Cerebellar nuclear complex (tissue), 1 donor: ENCODE measurements at regions not wholly inside any gene's neighbourhood (a gene's known extent, or its start where the extent isn't known, plus 50 kb on each side); places are given as distances from the start of the nearest gene placed in this dataset.

ENCODE experiments used
- DNase-seq, 2 experiments: peaks; one replicate each; lab custom pipeline; 2025; lab: John Stamatoyannopoulos, UW

GRCh38 chr22:46066691-46067090 lies 83.6 kb upstream of the PPARA start:
- DNase-seq, result peak in 1 of 2 experiments; percentile 55

GRCh38 chr22:46067159-46068111 lies 82.9 kb upstream of the PPARA start:
- no peak for DNase-seq

GRCh38 chr22:46068181-46068592 lies 82.1 kb upstream of the PPARA start:
- DNase-seq, result no peak

GRCh38 chr22:46068593-46069491 lies 81.5 kb upstream of the PPARA start:
- DNase-seq, result no peak

GRCh38 chr22:46069521-46070214 lies 80.7 kb upstream of the PPARA start:
- DNase-seq, result no peak

GRCh38 chr22:46070215-46070802 lies 80.0 kb upstream of the PPARA start:
- no peak for DNase-seq

- no peak for DNase-seq
Observed at GRCh38 chr22:46070803-46071450, 79.4 kb upstream of the PPARA start.

- DNase-seq, result peak in 1 of 2 experiments; percentile 17
Observed at GRCh38 chr22:46071451-46072109, 78.7 kb upstream of the PPARA start.

GRCh38 chr22:46072110-46072881 lies 78.0 kb upstream of the PPARA start:
- DNase-seq, result no peak

GRCh38 chr22:46072981-46073682 lies 77.2 kb upstream of the PPARA start:
- no peak for DNase-seq

GRCh38 chr22:46073683-46074504 lies 76.4 kb upstream of the PPARA start:
- DNase-seq, result no peak

- no peak for DNase-seq
Observed at GRCh38 chr22:46074771-46075551, 75.4 kb upstream of the PPARA start.

GRCh38 chr22:46075764-46076531 lies 74.4 kb upstream of the PPARA start:
- DNase-seq, result no peak

GRCh38 chr22:46076651-46077339 lies 73.5 kb upstream of the PPARA start:
- DNase-seq, result no peak

- DNase-seq, result no peak
Observed at GRCh38 chr22:46077669-46078099, 72.6 kb upstream of the PPARA start.
